OCI-LY1 (cell line): ENCODE measurements at regions not wholly inside any gene's neighbourhood (a gene's known extent, or its start where the extent isn't known, plus 50 kb on each side); places are given as distances from the start of the nearest gene placed in this dataset.

ENCODE experiments used
- H2AFZ ChIP-seq: fragments of 200-600 bp; sonication (generic), shearing (Covaris generic); 2 replicates; pipeline ENCODE4 v1.6.0; 2014; ENCODE audit warnings: antibody characterized with exemption, mild to moderate bottlenecking, low read length
- H3F3A ChIP-seq: fragments of 200-600 bp; sonication (generic), shearing (Covaris generic); 2 replicates; pipeline ENCODE4 v1.6.0; 2014; ENCODE audit warnings: mild to moderate bottlenecking, antibody characterized with exemption, low read length, moderate library complexity; ENCODE audit not compliant: insufficient read depth
- H3K27ac ChIP-seq: fragments of 200-600 bp; sonication (generic); 2 replicates; pipeline ENCODE4 v1.5.1; 2014; ENCODE audit warnings: low read length, mixed run types, mild to moderate bottlenecking, low read depth; ENCODE audit not compliant: poor library complexity, severe bottlenecking
- H3K27me3 ChIP-seq: fragments of 200-600 bp; sonication (generic); 2 replicates; pipeline ENCODE4 v1.6.0; 2014; ENCODE audit warnings: antibody characterized with exemption, mild to moderate bottlenecking, low read length, moderate library complexity; ENCODE audit not compliant: insufficient read depth
- H3K36me3 ChIP-seq: fragments of 200-600 bp; sonication (generic); 2 replicates; pipeline ENCODE4 v1.6.1; 2014; ENCODE audit warnings: mild to moderate bottlenecking, antibody characterized with exemption, low read length, moderate library complexity, mixed read lengths; ENCODE audit not compliant: insufficient read depth
- H3K4me1 ChIP-seq: fragments of 200-600 bp; sonication (generic); 2 replicates; pipeline ENCODE4 v1.5.1; 2014; ENCODE audit warnings: mild to moderate bottlenecking, low read length, moderate library complexity; ENCODE audit not compliant: insufficient read depth, severe bottlenecking
- H3K4me2 ChIP-seq: fragments of 200-600 bp; sonication (generic), shearing (Covaris generic); 2 replicates; pipeline ENCODE4 v1.6.1; 2014; ENCODE audit warnings: low read length
- H3K4me3 ChIP-seq: fragments of 200-600 bp; sonication (generic); 2 replicates; pipeline ENCODE4 v1.5.1; 2014; ENCODE audit warnings: low read length, low read depth, mild to moderate bottlenecking, mixed read lengths; ENCODE audit not compliant: poor library complexity, severe bottlenecking
- H3K79me2 ChIP-seq: fragments of 200-600 bp; shearing (Covaris generic); 2 replicates; pipeline ENCODE4 v1.6.1; 2016; ENCODE audit warnings: mixed run types, low read length, mixed read lengths; ENCODE audit not compliant: insufficient read depth
- H3K9ac ChIP-seq: fragments of 200-600 bp; sonication (generic), shearing (Covaris generic); 2 replicates; pipeline ENCODE4 v1.6.1; 2014; ENCODE audit warnings: mild to moderate bottlenecking, low read length, mixed read lengths
- H3K9me2 ChIP-seq: fragments of 200-600 bp; sonication (generic), shearing (Covaris generic); 2 replicates; pipeline ENCODE4 v1.6.1; 2014; ENCODE audit warnings: low read depth, mild to moderate bottlenecking, low read length, mixed read lengths
- H3K9me3 ChIP-seq: fragments of 200-600 bp; shearing (Covaris generic); 2 replicates; pipeline ENCODE4 v1.6.1; 2014; ENCODE audit warnings: low read length, mixed read lengths
- H4K20me1 ChIP-seq: fragments of 200-600 bp; sonication (generic), shearing (Covaris generic); 2 replicates; pipeline ENCODE4 v1.6.0; 2016; ENCODE audit warnings: mild to moderate bottlenecking, low read length; ENCODE audit not compliant: insufficient read depth
- EZH2 ChIP-seq: fragments of 200-600 bp; sonication (generic), shearing (Covaris generic); IDR thresholded peaks from 2 replicates; pipeline ENCODE4 v1.8.0; 2017; ENCODE audit warnings: borderline replicate concordance, mixed run types, mild to moderate bottlenecking, antibody characterized with exemption, low read length, moderate library complexity, mixed read lengths
- TF ChIP-seq, protein P1 (sequence below): fragments of 200-600 bp; sonication (generic), shearing (Covaris generic); IDR thresholded peaks from 2 replicates; pipeline ENCODE4 v1.5.1; 2017; ENCODE audit warnings: mild to moderate bottlenecking, antibody characterized with exemption, low read length, moderate library complexity, mixed read lengths

DNA sequence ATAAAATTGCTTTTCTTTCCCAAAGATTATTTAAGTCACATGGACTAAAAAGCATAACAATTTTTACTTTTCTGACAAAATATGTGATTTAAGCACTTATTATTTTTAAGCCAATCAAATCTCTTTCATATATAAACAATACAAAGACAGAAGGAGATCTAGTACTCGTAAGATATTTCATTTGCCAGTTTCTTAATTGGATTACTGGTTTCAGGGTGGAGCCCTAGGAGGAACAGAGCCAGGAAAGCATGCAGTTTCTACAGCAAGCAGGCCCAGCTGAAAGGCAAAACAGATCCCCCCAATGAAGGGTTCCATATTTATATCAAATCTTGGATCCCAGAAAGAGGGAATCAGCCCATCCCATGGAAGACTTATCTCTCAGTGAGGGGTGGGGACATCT, 177.0 kb downstream of the KIF18A start:
- Histone ChIP-seq H3K9ac (no peak overlapping the region), H3K27me3 (no peaks in the 10 kb centered on the region), H4K20me1 (no peaks in the 10 kb centered on the region), H3K27ac (no peak overlapping the region), H3K4me1 (no peaks in the 10 kb centered on the region), H3K4me3 (no peak overlapping the region), H2AFZ (no peak overlapping the region), H3K79me2 (no peaks in the 10 kb centered on the region), H3K4me2 (no peak overlapping the region), H3K9me2 (no peaks in the 10 kb centered on the region), H3K9me3 (no peaks in the 10 kb centered on the region), H3F3A (no peaks in the 10 kb centered on the region), H3K36me3 (no peaks in the 10 kb centered on the region)
- TF ChIP-seq, protein P1, sequence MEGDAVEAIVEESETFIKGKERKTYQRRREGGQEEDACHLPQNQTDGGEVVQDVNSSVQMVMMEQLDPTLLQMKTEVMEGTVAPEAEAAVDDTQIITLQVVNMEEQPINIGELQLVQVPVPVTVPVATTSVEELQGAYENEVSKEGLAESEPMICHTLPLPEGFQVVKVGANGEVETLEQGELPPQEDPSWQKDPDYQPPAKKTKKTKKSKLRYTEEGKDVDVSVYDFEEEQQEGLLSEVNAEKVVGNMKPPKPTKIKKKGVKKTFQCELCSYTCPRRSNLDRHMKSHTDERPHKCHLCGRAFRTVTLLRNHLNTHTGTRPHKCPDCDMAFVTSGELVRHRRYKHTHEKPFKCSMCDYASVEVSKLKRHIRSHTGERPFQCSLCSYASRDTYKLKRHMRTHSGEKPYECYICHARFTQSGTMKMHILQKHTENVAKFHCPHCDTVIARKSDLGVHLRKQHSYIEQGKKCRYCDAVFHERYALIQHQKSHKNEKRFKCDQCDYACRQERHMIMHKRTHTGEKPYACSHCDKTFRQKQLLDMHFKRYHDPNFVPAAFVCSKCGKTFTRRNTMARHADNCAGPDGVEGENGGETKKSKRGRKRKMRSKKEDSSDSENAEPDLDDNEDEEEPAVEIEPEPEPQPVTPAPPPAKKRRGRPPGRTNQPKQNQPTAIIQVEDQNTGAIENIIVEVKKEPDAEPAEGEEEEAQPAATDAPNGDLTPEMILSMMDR: no peak
- TF ChIP-seq EZH2: no peak

DNA sequence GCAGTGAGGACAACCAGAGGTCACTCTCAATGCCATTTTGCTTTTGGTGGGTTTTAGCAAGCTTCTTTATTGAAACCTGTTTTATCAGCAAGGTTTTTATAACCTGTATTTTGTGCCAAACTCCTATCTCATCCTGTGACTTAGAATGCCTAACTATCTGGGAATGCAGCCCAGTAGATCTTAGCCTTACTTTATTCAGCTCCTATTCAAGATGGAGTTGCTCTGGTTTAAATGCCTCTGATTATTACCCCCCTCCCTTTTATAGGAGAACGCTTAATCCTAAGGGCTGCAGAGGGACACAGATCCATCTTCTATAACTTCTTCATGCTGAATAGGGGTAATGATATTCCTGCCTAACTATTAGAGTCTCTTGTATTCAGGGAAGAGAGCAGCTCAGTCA, 179.1 kb downstream of the KIF18A start:
- Histone ChIP-seq H3K79me2 (no peaks in the 10 kb centered on the region), H4K20me1 (no peaks in the 10 kb centered on the region), H2AFZ (no peak overlapping the region), H3K9me2 (no peaks in the 10 kb centered on the region), H3K9ac (no peak overlapping the region), H3K36me3 (no peaks in the 10 kb centered on the region), H3K9me3 (no peaks in the 10 kb centered on the region), H3K4me3 (no peak overlapping the region), H3K4me1 (no peaks in the 10 kb centered on the region), H3K27me3 (no peaks in the 10 kb centered on the region), H3K27ac (no peak overlapping the region), H3F3A (no peaks in the 10 kb centered on the region), H3K4me2 (no peak overlapping the region)
- TF ChIP-seq, protein P1: no peak
- TF ChIP-seq EZH2: no peak

DNA sequence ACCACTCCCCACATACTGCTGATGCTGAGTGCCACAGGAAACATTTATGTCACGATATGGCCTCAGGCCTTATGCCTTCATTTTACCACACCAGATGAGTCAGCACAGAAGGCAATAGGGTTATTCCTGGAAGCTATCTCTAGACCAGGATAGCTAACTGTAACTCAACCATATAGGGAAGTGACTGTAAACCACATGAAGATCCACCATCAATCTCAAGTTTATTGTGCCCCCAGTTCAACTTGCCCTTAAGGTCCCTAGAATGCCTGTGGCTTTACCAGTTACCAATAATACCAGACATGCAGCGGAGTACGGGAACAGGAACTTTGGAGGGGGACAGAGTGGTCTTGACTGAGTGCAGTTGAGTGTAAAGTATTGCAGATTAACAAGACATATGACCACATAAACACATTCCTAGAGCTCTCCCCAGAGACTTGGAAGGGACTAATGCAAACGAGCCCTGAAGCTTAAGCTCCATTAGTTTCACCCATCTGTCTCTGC, 180.9 kb downstream of the KIF18A start:
- no peaks in the 10 kb centered on the region for H3K4me1 ChIP-seq
- no peak overlapping the region for H3K4me3 ChIP-seq
- no peaks in the 10 kb centered on the region for H3K27me3 ChIP-seq
- no peaks in the 10 kb centered on the region for H4K20me1 ChIP-seq
- H3K36me3 ChIP-seq: no peaks in the 10 kb centered on the region
- H3K9me2 ChIP-seq: no peaks in the 10 kb centered on the region
- H3K9me3 ChIP-seq: no peaks in the 10 kb centered on the region
- H3K79me2 ChIP-seq: no peaks in the 10 kb centered on the region
- H3K27ac ChIP-seq: no peak overlapping the region
- TF ChIP-seq, protein P1: no peak
- no peak for TF ChIP-seq EZH2
- no peaks in the 10 kb centered on the region for H3F3A ChIP-seq
- no peak overlapping the region for H3K9ac ChIP-seq
- no peak overlapping the region for H3K4me2 ChIP-seq
- no peak overlapping the region for H2AFZ ChIP-seq
